ENCODE measurements at regions not wholly inside any gene's neighbourhood (a gene's known extent, or its start where the extent isn't known, plus 50 kb on each side); places are given as distances from the start of the nearest gene placed in this dataset.

- no peaks in the 10 kb centered on the region for H3K4me1 Mint-ChIP-seq (ENCODE audit: unreplicated experiment)
- H3K27me3 Mint-ChIP-seq (ENCODE audit: unreplicated experiment) = peaks cover 2% of the 10 kb centered on the region
- no peak for DNase-seq (ENCODE audit: low spot score)
- TF ChIP-seq, protein P1, sequence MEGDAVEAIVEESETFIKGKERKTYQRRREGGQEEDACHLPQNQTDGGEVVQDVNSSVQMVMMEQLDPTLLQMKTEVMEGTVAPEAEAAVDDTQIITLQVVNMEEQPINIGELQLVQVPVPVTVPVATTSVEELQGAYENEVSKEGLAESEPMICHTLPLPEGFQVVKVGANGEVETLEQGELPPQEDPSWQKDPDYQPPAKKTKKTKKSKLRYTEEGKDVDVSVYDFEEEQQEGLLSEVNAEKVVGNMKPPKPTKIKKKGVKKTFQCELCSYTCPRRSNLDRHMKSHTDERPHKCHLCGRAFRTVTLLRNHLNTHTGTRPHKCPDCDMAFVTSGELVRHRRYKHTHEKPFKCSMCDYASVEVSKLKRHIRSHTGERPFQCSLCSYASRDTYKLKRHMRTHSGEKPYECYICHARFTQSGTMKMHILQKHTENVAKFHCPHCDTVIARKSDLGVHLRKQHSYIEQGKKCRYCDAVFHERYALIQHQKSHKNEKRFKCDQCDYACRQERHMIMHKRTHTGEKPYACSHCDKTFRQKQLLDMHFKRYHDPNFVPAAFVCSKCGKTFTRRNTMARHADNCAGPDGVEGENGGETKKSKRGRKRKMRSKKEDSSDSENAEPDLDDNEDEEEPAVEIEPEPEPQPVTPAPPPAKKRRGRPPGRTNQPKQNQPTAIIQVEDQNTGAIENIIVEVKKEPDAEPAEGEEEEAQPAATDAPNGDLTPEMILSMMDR (IDR thresholded peaks at IDR 0.05; ENCODE audit: unreplicated experiment) = no peak
- no peaks in the 10 kb centered on the region for H3K9me3 Mint-ChIP-seq (ENCODE audit: unreplicated experiment)
- H3K4me3 Mint-ChIP-seq (ENCODE audit: unreplicated experiment) = no peak overlapping the region
- no peaks in the 10 kb centered on the region for H3K36me3 Mint-ChIP-seq (ENCODE audit: low read depth, unreplicated experiment)
- no peak overlapping the region for H3K27ac Mint-ChIP-seq (ENCODE audit: unreplicated experiment)
Measured at GRCh38 chr10:53646525-53646924, 873.9 kb upstream of the MBL2 start.

DNA sequence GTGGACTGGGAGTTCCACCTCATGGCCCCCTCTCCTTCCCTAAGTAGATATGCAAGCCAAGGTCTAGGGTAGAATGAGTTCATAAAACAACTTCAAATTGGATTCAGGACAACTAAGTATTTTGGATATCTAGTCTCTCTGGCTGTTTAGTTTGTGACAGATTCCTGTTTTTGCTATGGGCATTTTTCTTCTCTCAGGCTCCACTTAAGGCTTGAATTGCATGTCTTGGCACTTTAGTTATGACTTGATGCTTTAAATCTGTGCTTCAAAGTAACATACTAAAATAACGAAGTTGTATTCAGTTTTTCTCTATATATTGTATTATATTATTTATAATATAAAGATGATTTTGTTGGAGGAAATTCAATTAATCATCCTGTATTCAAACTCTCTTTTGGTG, 873.4 kb upstream of the MBL2 start:
- TF ChIP-seq, protein P1 (IDR thresholded peaks at IDR 0.05; ENCODE audit: unreplicated experiment) = no peak
- no peak overlapping the region for H3K27ac Mint-ChIP-seq (ENCODE audit: unreplicated experiment)
- H3K36me3 Mint-ChIP-seq (ENCODE audit: low read depth, unreplicated experiment) = no peaks in the 10 kb centered on the region

DNA sequence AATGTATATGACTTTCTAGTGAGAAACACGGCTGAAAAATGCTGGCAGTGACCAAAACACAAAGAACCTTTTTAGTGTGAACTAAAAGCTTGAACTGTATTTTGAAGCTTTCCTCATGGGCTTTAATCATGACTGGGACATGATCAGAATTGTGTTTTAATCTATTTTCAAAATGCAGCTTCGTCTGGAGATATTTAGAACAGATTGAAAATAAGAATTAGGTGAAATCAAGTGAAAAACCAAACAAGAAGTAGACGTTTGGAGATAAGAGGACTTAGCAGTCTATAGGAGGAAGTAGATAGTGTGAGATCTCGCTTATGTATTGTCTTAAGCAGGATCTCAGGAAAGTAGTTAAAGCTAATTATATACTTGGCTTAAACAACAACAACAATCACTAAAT, 865.4 kb upstream of the MBL2 start:
- DNase-seq (ENCODE audit: low spot score) = no peak
- Mint-ChIP-seq H3K9me3 (ENCODE audit: unreplicated experiment) (no peaks in the 10 kb centered on the region), H3K4me3 (ENCODE audit: unreplicated experiment) (no peak overlapping the region), H3K4me1 (ENCODE audit: unreplicated experiment) (peaks cover 33% of the 10 kb centered on the region), H3K36me3 (ENCODE audit: low read depth, unreplicated experiment) (no peaks in the 10 kb centered on the region), H3K27ac (ENCODE audit: unreplicated experiment) (peak overlapping the region; percentile 86), H3K27me3 (ENCODE audit: unreplicated experiment) (no peaks in the 10 kb centered on the region)
- TF ChIP-seq, protein P1 (IDR thresholded peaks at IDR 0.05; ENCODE audit: unreplicated experiment) = no peak

More for the DNA sequence above, 873.4 kb upstream of the MBL2 start:
- DNase-seq (ENCODE audit: low spot score) = no peak
- Mint-ChIP-seq H3K27me3 (ENCODE audit: unreplicated experiment) (peaks cover 2% of the 10 kb centered on the region), H3K4me1 (ENCODE audit: unreplicated experiment) (no peaks in the 10 kb centered on the region), H3K4me3 (ENCODE audit: unreplicated experiment) (no peak overlapping the region), H3K9me3 (ENCODE audit: unreplicated experiment) (no peaks in the 10 kb centered on the region)

- TF ChIP-seq, protein P1 (IDR thresholded peaks at IDR 0.05; ENCODE audit: unreplicated experiment) = no peak
- H3K27ac Mint-ChIP-seq (ENCODE audit: unreplicated experiment) = no peak overlapping the region
- peaks cover 1% of the 10 kb centered on the region for H3K27me3 Mint-ChIP-seq (ENCODE audit: unreplicated experiment)
- no peaks in the 10 kb centered on the region for H3K36me3 Mint-ChIP-seq (ENCODE audit: low read depth, unreplicated experiment)
- H3K9me3 Mint-ChIP-seq (ENCODE audit: unreplicated experiment) = no peaks in the 10 kb centered on the region
- no peak overlapping the region for H3K4me3 Mint-ChIP-seq (ENCODE audit: unreplicated experiment)
- no peak for DNase-seq (ENCODE audit: low spot score)
- peaks cover 8% of the 10 kb centered on the region for H3K4me1 Mint-ChIP-seq (ENCODE audit: unreplicated experiment)
Measured at GRCh38 chr10:53624722-53625121, 852.1 kb upstream of the MBL2 start.

DNA sequence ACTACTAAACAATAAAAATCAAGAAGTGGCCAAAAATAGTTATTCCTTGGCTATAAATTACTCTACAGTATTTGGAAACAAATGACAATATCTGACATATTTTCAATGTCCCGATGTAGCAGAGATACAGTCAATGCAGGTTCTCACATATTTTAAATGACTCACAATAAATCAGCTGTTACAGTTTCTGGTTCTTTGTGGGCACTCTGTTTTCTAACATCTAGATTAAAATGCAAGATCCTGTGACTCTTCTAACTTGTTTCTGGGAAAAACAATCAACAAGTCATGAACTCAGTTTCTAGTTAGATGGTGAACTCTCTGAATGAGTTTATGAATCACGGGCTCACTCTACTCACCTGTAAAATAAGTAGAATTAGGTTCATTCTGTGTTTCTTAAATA, 849.6 kb upstream of the MBL2 start:
- Mint-ChIP-seq H3K27ac (ENCODE audit: unreplicated experiment) (no peak overlapping the region), H3K4me3 (ENCODE audit: unreplicated experiment) (no peak overlapping the region), H3K27me3 (ENCODE audit: unreplicated experiment) (no peaks in the 10 kb centered on the region), H3K4me1 (ENCODE audit: unreplicated experiment) (no peaks in the 10 kb centered on the region), H3K36me3 (ENCODE audit: low read depth, unreplicated experiment) (no peaks in the 10 kb centered on the region), H3K9me3 (ENCODE audit: unreplicated experiment) (no peaks in the 10 kb centered on the region)
- TF ChIP-seq, protein P1 (IDR thresholded peaks at IDR 0.05; ENCODE audit: unreplicated experiment) = no peak
- no peak for DNase-seq (ENCODE audit: low spot score)
